ENCODE measurements at regions not wholly inside any gene's neighbourhood (a gene's known extent, or its start where the extent isn't known, plus 50 kb on each side); places are given as distances from the start of the nearest gene placed in this dataset.

DNA sequence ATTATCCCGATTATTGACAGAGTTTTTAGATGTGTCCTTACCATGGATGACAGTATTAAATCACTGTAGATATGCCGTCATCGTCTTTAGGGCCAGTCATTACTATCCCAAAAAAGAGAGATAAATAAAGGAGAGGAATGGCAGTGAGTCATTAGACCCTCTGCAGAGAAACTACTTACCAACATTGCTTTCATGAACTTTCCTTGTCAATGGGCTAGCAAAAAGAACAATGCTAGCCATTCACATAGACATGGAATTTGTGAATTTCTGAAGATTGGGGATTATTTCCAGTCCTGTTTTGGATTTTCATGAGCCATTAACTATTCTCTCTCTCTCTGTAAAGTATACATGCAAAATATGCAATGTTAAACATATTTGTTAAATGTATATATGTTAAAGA, 319.4 kb upstream of the FANCL start:
- no peak for DNase-seq

DNA sequence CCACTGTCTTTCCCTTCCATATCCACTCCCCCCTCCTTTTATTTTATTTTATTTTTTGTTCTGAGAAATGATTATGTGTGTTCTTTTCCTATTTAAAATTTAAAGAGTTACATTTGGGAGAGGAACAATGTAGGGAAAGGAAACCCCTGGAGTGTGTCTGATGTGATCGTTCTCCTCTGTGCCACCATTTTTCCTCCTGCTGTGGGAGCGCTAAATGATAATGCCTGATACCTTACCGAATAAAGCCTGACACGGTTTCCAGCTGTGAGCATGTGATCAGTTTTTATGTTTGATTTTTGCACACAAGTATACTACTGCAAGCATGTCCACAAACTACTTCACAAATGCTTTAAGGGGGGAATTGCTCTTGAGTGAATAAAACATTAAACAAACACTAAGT, 317.8 kb upstream of the FANCL start:
- DNase-seq, result no peak

- no peak for DNase-seq
Observed at GRCh38 chr2:58557176-58557575, 316.1 kb upstream of the FANCL start.

DNA sequence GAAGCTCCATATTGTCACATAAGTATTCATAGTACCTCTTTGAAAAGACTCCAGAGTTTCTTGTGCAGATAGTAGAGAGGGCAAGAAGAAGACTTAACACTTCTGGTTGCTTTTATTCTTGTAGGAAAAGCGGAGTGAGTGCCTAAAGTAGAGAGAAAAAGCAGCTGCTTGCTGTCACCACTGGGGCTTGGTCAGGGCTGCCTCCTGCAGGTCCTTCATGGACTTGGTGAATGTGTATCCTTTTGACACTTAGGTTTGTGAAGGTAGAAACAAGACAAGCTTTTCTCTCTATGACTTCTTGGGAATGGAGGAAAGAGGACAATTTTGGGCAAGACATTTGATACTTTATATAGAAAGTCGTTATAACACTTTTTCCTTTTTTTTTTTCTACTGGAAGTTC, 312.8 kb upstream of the FANCL start:
- DNase-seq, result no peak

- no peak for DNase-seq
Observed at GRCh38 chr2:58553522-58553921, 312.4 kb upstream of the FANCL start.

- no peak for DNase-seq
Observed at GRCh38 chr2:58545300-58546280, 304.5 kb upstream of the FANCL start.

GRCh38 chr2:58543442-58543841, 302.3 kb upstream of the FANCL start:
- no peak for DNase-seq

- no peak for DNase-seq
Observed at GRCh38 chr2:58541511-58541910, 300.4 kb upstream of the FANCL start.

GRCh38 chr2:58540681-58541080, 299.6 kb upstream of the FANCL start:
- no peak for DNase-seq

GRCh38 chr2:58539973-58540372, 298.8 kb upstream of the FANCL start:
- no peak for DNase-seq

DNA sequence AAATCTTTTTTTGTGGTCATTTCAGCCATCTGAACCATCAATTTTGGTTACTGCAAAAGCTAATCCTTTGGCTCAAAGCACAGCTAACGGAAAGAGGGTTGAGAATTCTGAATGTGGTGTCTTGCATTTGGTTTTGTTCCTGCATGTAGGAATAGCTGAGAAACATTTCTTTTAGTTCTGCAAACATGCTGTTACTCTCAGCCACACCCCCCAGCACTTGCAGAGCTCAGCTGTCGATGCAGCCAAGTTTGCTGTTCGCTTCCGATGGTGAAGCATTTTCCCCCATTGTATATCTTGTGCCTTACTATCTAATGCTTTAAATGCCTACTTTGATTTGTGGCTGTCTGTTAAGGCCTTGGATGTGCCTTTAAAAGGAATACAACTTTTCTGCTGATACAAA, 294.9 kb upstream of the FANCL start:
- DNase-seq, result no peak

DNA sequence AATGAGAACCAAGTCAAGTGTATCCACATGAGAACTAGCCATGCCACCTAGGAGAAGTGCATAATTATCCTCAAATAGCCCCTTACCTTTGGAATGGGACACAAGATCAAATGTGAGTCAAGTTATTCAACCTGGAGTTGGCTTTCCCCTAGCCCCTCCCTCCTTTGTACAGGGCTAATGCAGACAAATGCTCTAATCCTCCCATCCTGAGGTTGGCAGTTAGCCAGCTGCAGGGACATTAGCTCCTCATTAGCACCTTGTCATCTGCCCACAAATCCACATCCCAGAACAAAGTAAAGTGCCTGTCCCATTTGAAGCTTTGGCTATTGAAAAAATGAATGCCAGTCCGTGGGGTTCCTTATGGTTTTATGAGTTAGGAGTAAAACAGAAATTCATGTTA, 294.1 kb upstream of the FANCL start:
- DNase-seq, result no peak

GRCh38 chr2:58533376-58533775, 292.3 kb upstream of the FANCL start:
- no peak for DNase-seq

- DNase-seq, result no peak
Observed at GRCh38 chr2:58532641-58533040, 291.5 kb upstream of the FANCL start.

DNA sequence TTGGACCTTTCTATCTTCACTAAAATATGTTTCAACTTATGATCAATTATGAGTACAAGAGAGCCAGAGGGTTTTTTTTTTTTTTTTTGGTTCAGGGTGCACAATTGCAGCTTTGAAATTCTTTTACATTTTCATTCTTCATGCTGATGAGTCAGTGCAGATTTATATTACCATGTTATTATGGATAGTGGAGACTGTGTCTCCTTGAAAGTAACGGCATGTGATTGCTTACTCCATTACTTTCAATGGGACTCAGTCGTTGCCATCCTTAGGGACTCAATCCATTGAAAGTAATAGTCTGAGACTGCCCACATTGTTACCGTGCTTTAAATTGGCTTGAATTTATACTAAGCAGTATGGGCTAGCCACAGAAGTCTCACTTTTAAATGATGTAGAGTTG, 286.5 kb upstream of the FANCL start:
- DNase-seq, result no peak

GRCh38 chr2:58521803-58522554, 280.9 kb upstream of the FANCL start:
- DNase-seq, result no peak

DNA sequence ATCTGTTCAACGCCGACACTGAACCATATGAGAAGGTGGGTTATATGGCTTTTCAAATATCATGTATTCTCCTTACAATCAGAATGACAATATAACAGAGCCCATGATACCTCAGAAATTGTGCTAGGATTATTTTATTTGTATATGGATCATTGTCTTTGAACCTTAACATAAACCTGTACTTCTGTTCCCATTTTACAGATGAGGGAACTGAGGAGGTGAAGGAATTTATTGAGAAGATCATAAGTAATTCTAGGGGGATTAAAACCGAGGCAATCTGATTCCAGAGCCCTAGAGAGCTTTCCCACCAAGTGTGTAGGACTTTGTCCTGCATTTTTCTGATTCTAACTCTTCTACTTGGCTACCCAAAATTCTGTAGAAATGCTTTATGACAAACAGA, 279.8 kb upstream of the FANCL start:
- DNase-seq, result no peak

- DNase-seq, result no peak
Observed at GRCh38 chr2:58517881-58518280, 276.8 kb upstream of the FANCL start.

GRCh38 chr2:58516695-58517094, 275.6 kb upstream of the FANCL start:
- DNase-seq, result no peak

DNA sequence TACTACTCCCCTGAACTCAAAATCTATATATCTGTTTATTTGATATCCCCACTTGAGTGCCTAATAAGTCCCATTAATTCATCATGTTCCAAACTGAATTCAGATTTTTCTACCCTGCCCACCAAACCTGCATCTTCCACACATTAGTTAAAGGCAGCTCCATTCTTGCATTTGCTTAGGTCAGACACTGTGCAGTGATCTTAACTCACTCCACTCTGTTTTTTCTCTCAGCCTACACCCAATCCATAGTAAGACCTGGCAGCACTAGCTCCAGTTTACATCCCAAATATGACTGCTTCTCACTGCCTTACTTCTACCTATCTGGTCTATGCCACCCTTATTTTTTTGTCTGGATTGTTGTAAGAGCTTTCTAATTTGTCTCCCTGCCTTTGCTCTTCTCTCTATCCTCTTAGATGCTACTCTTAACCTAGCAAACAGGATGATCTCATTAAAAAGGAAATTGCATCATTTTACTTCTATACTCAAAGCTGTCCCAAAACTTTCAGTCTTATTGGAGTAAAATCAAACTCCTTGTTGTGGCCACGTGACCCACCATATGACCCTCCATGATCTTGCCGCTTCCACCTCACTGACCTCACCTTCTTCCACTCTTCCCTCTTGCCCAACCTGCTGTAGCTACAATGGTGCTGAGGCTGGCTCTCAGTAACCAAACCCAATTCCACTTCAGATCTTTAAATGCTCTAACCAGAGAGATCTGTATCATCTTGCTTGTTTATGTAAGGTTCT, 274.9 kb upstream of the FANCL start:
- DNase-seq, result no peak

GRCh38 chr2:58514252-58514651, 273.1 kb upstream of the FANCL start:
- DNase-seq, result no peak

DNA sequence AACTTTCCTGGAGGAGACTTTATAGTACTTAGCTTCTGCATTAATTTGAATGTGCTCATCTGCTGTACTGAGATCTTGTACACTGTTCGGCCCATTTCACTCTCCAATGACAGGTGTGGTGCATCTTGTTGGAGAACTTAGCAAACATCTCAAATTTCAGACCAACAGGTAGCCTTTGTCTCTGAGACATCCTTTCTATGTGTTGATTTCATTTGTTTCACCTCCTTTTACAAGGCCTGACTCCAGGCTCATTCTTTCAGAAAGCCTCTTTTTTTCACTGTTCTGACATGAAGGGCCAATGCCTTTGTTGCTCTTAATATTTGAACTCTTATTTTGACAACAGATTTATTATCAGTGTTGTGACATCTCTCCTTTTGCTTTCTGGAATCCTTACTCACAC, 271.8 kb upstream of the FANCL start:
- DNase-seq, result no peak

DNA sequence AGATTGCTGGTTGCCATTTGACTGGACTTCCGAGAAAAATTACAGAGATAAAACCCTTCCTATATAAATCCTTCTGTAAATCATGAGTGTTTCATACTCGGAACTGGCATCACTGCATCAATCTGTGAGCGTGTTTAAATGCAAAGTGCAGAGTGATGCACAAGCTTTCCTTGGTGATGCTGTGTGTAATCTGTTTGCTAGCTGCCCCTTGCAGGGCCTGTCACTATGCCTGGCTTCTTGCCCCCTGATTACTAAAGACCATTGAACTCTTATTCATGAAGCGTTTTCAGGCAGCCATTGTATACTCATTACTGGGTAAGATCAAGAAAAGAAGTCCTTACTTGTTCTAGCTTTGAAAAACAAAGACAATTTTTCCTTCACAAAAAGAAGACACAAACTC, 266.9 kb upstream of the FANCL start:
- no peak for DNase-seq
